Skin epidermis (tissue), 12 donors: ENCODE measurements at regions not wholly inside any gene's neighbourhood (a gene's known extent, or its start where the extent isn't known, plus 50 kb on each side); places are given as distances from the start of the nearest gene placed in this dataset.

Source experiments
- H3K27ac ChIP-seq, 21 experiments: fragments of 200-600 bp; sonication (generic) in 11 of 21; one replicate each; pipeline ENCODE4 v1.5.0; 2020; ENCODE audit warnings: mild to moderate bottlenecking in 3 of 21, inconsistent platforms in 2 of 21, moderate library complexity in 2 of 21
- H3K4me3 ChIP-seq, 7 experiments: fragments of 200-600 bp; sonication (generic) in 2 of 7; one replicate each; pipeline ENCODE4 v1.5.0; 2020; ENCODE audit warnings: inconsistent platforms in 2 of 7, mild to moderate bottlenecking in 2 of 7, moderate library complexity in 1 of 7

DNA sequence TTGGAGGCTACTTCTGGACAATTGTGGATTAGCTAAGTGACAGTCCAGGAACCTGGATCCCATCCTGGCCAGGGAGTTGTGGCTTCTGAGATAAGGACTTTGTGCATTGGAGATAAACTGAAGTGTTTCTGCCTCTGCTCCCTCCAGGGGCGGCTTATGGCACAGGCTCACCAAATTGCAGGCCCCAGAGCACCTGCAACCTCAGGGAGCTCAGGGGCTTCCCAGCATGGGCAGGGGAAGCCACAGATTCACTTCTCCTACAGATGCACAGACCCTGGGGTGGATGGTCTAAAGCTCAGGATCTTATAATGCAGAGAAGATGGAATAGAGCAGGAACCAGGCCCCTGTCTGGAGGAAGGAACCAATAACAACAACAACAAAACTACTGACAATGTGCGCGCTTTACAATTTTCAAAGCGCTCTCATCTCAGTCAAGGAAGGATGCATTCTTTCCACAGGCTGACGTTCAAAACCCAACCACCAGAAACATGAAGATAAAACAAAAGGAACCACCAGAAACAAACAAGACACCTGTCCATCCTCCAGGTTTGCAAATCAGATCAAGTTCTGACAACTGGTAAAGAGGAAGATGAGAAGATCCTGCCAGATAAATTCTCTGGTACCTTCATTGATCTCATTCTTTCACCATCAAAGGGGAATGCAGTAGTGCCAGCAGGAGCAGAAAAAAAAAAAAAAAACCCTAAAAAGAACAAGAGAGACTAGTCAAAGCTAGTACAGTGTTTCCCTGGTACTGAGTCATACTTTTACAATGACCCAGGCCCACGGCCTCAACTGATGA is 121.0 kb upstream of the IRF2BP2 start:
- no peak overlapping the region for H3K4me3 ChIP-seq
- peak overlapping the region in 16 of 21 experiments; percentile 0 to 82 (median 54) for H3K27ac ChIP-seq

DNA sequence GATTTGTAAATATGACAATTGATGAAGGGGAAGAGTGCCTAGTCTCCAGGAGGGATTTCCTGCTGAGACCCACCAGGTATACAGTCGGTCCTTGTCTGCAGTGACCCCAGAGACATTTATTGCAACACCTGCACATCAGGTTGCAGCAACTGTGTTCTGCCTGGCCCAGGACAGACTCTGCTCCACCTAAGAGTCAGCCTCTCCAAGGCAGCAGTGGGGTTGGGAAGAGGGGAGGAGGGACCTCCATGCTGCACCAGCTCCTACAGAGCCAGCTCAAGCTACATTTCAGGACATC is 120.4 kb upstream of the IRF2BP2 start:
- no peak overlapping the region for H3K4me3 ChIP-seq
- H3K27ac ChIP-seq = peak overlapping the region in 13 of 21 experiments; percentile 0 to 82 (median 51)

DNA sequence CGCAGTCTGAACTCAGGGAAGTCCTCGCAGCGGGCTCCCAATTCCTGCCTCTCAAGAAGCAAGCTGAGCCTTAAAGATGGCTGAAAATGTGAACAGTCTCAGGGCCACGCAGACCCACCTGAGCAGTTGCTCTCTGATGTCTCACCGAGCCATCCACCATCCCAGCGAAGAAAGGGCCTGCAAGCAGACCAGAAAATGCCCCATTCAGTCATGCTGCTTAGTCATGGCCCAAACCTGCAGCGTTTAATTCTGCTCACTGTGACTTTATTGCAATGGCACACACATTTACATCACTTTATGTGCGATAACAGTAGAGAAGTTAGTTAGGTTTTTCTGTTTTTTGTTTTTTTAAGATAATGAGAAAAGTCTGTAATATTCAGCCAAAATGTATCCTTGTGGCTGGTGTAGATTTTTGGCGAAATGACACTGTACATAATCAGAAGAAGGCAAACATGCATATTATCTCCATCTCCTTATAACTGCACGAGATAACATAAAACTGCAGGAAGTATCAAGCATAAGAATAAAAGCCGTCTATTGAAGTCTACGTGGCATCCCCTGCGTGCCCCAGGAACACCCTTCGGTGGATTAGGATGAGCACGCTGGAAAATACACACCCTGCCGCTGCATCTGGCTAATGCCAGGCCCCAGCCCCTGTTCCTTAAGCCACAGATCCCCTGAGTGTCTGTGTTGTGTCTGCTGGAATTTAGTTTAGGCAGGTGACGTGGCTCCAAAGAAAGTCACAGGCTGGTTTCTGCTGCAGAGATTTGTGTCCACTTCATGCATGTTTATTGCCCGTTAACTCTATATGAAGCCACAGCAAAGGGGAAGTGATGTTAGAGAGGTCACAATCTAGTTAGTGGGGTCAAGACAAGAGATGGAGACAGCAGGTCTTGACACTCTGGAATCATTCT is 119.8 kb upstream of the IRF2BP2 start:
- Histone ChIP-seq H3K27ac (peak overlapping the region in 9 of 21 experiments; percentile 12 to 82 (median 51)), H3K4me3 (no peak overlapping the region)

DNA sequence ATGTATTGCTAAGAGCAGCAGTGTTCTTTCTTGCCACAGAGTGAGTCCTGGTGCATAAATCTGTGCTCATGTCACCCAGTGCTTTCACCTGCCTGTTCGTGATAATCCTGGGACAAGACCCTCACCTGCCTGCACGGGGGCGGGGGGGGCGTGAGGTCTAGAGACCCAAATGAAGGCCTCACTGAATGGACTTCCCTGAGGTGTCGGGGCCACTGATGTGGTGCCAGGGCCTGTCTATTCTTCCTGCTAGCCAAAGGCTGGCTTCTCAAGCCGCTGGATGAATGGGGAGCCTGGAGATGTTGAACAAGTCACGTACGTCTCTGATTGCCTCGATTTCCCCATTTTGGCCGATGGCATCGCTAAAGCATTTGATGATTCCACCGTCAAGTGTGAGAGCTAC is 118.8 kb upstream of the IRF2BP2 start:
- Histone ChIP-seq H3K27ac (peak overlapping the region in 9 of 21 experiments; percentile 34 to 99 (median 84)), H3K4me3 (no peak overlapping the region)

DNA sequence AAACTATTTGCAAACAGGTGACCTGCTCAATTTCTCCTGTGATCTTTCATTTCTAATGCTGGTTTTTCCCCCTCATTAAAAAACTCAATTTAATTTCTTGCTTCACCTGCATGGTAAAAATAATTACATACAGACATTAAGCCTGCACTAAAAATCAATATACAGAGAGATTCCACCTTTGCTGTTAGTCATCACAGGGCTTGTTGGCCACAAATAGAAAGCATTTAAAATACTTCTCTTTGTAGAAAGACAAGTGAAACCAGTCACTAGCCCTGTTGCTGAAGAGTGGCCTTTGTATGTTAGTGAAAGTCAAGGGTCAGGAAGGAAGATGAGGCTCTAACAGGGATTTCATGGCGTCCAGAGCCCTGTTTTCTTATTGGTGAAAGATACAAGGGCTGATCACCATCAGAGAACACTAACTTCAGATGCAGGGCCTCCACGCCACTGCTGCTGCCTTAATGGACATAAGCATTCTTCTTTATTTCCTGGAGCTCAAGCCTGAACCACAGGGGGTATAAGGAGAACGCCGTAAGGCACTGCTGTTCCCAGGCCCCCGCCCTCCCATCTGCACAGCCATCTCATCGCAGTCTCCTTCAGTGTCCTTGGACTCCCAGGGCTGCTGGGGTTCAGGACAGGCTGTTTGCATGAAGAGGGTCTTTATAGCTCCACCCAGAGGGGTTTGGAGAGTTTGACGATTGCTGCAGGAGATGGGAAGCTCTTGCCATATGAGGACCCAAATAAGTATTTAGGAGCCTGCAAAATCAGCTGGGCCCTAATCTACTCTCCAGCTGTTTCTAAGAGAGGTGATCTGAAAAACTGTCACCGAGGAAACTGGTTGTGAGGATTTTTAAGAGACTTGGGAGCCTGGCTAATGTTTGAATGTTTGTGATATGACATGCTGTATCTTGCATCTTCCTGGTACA is 117.3 kb upstream of the IRF2BP2 start:
- Histone ChIP-seq H3K27ac (peak overlapping the region in 19 of 21 experiments; percentile 20 to 99 (median 97)), H3K4me3 (no peak overlapping the region)

DNA sequence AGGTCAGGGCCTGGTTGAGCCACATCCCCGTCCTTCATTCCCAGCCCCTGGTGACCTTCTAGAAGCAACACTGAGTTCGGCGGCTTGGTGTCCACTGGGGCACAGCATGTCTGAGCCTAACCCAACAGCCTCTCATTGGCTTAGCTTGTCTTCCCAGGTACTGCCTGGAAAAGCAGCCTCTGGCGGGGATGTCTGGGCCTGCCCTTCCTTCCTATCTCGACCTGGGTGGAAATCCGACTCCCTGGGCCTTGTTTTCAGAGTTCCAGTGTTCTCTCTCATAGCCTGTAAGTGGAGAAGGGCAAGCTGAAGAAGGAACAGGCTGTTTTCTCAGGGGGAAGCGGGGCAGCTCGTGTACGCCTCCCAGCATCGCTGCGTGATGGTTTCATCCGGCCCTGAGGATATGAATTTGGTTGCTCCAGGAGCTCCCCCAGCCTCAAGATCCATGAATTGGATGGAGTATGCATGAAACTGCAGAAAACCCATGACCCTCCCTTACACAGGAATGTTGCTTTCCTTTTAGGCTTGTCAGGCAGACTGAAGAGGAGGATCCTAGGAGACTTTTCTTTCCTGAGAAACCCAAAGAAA is 116.5 kb upstream of the IRF2BP2 start:
- no peak overlapping the region for H3K4me3 ChIP-seq

DNA sequence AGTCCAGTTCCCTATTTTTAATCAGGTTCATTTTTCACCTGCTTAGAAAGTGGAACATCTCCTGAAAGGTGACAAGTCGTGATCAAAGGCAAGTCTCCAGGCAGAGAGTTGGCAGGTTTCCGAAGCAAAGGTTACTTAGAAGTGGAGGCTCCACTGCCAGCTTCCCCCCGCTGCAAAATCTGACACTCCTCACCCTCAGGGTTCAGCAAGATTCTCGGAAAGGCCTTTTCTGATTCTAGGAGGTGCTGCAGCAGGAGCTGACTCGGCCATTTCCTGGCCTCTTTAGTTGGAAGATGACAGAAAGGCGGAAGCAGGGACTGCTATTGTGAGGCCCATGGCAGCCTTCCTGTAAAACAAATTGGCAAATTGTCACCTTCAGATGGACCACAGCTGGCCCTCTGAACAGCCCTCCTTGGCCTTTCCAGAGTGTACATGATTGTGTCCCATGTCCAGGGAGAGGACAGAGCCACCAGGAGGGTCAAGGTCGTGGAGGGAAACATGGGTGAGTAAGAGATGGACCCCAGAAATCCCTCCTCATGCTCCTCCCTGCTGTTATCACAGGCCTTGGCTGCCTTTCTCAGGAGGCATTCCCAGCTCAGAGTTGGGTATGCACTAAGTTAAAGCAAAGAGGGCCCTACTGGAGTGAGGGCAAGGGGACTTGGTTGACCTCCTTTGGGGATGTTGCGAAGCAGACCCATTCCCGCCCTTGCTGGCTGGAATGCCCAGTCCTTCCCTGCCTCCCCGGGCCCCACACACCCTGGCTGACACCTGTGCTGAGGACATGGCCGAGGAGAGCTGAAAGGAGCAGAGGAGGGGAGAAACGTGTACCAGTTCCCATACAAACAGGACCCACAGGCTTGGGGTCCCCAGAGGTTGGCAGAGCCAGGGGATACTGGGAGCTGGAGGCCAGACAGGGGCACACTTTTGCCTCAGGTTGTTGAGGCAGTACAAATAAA is 115.5 kb upstream of the IRF2BP2 start:
- H3K4me3 ChIP-seq = no peak overlapping the region
- peak overlapping the region; percentile 70 to 99 (median 97) for H3K27ac ChIP-seq

More for the DNA sequence above, 116.5 kb upstream of the IRF2BP2 start:
- peak overlapping the region in 20 of 21 experiments; percentile 81 to 99 (median 97) for H3K27ac ChIP-seq

DNA sequence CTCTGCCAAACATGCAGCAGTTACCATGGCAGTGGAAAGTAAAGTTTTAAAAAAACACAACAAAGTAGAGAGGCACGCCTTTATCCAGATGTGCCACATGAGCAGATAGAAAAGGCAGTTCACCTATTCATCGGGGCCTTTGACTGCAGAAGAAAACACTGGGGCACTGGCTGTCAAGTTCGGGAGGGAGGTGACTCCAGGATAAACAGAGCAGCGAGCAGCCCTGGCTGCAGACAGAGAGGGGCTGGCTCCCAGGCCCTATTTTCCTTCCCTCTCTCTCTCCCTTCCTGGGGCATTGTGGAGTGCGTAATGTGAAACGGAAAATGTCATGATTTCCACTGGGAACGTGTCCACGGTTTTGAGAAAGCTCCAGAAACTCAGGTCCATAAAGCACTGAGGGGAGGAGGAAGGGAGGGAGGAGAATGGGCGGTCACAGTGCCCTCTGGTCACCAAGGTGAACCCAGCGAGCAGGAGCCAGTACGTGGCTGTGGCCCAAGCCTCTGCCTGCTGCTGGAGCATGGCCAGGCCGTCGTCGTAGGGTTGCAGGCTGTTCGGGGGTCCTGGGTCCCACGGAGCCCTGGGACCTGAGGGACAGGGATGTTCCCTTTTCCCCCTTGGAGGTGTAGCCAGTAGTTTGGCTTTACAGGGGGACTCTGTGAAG is 114.7 kb upstream of the IRF2BP2 start:
- Histone ChIP-seq H3K4me3 (peak overlapping the region in 1 of 7 experiments; percentile 8), H3K27ac (peak overlapping the region; percentile 70 to 99 (median 97))

DNA sequence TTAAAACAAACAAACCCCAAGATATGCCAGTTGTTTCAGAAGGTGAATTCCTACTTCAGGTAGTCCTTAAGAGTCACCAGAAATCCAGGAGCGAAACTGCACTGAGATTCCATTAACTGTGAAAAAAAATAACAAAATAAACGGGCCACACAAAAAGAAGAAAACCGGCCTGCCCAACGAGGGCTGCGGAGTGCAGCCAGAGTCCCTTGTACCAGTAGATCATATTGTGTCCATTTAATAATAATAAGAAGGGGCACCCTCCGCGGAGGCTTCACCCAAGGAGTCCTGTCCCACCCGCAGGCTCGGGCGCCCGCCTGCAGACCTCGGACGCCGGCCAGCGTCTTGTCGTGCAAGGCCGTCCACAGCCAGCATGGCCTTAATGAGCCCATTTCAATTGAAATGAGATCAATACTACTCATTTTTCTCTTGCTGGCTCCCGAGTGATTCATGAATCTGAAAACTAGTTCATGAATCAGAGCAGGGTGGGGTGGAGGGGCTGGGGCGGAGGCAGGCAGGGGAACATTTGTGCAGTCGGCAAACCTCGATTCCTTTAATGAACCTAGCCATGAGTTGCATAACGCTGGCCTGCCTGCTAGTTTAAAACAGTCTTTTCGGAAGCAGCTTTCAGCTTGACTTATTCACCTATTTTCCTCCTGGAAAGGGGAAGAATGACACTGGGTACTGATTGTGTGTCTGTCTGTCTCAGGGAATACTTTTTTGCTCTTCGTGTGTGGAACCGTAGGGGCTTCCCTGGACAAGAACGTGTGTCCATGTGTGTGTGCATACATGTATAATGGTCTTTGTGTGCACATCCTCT is 113.1 kb upstream of the IRF2BP2 start:
- Histone ChIP-seq H3K27ac (peak overlapping the region; percentile 56 to 99 (median 97)), H3K4me3 (peak overlapping the region in 1 of 7 experiments; percentile 14)

DNA sequence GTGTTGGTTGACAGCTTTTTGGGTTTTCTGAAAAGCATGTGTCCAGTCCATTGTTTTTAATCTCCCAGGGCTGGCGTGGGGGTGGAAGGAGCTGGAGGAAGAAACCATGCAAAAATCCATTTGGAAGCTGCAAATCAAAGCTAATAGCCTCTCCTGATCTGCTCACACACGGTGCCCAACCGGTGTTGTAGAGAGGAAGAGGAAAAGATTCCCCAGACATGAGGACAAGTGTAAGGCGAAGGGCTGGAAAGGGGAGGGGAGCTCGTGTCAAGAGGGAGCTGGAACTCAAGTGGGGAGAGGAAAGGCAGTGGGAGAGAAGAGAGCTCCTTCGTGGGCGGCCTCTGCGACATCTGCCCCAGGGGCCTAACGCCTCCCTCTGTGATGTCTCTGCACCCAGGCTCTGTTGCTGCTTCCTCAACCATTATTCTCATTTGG is 112.3 kb upstream of the IRF2BP2 start:
- H3K27ac ChIP-seq = peak overlapping the region; percentile 50 to 99 (median 97)
- no peak overlapping the region for H3K4me3 ChIP-seq

DNA sequence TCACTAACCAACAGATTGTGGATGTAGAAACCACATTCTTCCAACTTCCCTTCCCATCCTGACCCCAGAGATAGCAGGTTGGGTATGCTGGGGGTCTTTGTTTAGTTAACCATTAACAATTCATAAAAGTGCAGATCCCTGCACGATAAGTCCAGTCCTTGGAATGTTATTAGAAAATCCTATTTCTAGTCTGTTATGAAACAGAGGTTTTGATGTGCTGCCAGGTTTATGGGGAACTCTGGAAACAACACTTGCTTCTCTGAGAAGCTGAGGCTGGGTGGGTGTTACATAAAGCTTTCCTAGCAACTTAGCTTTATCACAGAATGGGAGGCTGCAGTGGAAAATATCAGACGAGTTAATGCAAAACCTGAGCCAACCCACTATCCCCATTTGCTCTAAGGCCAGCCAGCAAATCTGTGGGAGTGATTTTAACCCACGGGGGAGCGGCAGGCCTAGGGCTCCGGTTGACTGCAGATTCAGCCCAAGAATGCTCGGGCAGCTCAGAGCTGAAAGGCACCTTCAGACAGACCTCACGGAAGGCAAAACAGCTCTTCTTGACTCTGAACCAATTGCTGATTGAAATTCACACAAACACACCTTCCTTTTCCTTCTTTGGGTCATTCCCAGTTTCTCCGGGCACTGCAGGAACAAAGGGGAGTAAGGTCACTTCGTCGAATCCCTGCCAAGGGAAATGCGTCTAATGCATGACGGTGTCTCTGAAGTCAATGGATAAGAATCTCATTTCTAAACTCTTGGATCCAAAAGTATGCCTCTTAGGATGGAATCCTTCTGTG is 111.7 kb upstream of the IRF2BP2 start:
- H3K4me3 ChIP-seq = no peak overlapping the region
- H3K27ac ChIP-seq = peak overlapping the region; percentile 36 to 99 (median 97)

DNA sequence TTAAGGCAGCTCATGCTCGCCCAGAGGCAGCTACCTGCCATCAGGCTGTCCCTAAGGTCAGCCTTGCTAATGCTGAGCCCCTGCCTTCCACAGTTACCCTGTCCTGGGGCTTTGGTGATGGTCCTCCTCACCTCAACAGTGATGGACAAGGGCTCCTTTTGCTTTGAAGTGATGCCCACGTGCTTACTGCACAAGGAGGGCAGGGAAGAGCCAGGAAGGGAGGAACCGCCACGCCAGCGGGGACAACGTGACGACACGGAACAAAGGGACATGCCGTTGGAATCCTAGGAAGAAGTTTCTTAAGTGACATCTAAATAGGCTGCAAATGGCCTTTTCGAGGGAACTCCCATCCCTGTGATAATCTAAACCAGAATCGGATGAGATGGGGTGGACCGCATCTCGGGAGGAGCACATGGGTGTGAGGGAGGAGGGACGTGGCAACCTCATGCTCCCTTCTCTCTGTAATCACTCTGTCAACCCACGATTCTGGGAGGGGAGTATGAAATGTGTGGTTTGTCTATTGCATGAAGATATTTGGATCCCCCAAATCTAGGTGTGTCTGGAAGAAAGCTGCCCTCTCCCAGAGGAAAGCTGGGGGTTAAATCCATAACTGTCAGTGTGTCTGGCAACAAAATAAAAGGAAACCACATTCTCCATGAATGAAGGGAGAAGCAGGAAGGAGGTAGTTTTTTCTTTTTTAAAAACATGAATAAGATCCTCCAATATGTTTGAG is 110.9 kb upstream of the IRF2BP2 start:
- H3K27ac ChIP-seq = peak overlapping the region in 20 of 21 experiments; percentile 23 to 99 (median 97)
- no peak overlapping the region for H3K4me3 ChIP-seq

DNA sequence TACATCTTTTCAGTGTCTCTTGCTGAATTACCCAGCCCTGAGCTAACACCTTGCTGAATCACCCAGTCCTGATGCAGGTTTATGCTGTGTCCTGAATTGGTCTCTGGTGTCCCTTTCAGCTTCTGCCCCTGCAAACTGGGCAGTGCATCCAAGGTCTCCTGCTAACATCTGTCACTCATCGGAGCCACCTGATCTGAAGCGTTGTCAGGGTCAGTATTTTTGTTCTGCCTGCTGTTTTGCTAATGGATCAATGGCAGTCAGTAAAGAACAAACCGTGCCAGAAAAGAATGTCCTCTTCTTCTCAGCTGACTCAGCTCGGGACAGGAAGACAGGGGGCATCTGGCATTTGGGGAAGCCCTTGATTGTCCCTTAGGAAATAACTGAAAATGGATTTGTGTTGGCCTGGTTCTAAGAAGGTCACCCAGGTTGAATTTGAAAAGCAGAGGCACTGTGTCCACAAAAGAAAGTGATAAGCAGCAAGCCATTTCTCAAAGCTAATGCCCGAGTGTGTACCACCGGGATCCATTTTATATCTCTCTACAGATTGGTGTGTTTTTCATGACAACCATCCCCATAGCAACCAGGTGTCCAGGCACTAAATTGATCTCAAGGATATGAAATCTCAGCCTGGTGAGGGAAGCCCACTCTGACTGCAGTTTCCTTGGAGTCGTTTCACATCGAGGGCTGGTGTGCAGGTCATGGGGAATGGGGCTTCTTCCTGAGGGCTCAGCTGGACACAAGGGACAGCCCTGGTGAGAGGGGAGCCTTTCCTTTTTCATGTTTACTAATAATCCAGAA is 109.7 kb upstream of the IRF2BP2 start:
- H3K4me3 ChIP-seq = no peak overlapping the region

More for the DNA sequence above, 109.7 kb upstream of the IRF2BP2 start:
- H3K27ac ChIP-seq = peak overlapping the region in 15 of 21 experiments; percentile 39 to 99 (median 96)
